GM18499 (cell line): ENCODE measurements at regions not wholly inside any gene's neighbourhood (a gene's known extent, or its start where the extent isn't known, plus 50 kb on each side); places are given as distances from the start of the nearest gene placed in this dataset.

Source experiments
- ATAC-seq: cut with Tn5 transposase; IDR thresholded peaks from one replicate; pipeline ENCODE4 v1.9.1; 2021; ENCODE audit warnings: moderate number of reproducible peaks; ENCODE audit not compliant: insufficient read depth, unreplicated experiment

DNA sequence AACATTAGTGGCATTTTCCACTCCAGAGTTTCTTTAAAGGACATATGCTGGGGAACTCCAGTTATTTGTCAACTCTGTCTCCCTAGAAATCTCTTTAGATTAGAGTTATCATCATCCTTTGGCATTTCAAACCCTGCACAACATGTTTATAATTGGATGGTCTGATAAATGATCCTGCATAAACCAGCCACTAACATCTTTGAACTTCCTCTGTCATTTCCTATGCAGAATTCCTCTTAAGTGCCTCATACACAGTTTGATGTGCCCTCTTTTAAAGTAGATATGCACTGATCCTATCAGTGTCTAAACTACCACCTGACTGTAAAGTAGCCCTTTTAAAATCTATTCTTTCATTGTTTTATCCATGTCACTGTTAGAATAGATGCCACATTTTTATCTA is 306.3 kb upstream of the IRAK1BP1 start:
- no peak for ATAC-seq

DNA sequence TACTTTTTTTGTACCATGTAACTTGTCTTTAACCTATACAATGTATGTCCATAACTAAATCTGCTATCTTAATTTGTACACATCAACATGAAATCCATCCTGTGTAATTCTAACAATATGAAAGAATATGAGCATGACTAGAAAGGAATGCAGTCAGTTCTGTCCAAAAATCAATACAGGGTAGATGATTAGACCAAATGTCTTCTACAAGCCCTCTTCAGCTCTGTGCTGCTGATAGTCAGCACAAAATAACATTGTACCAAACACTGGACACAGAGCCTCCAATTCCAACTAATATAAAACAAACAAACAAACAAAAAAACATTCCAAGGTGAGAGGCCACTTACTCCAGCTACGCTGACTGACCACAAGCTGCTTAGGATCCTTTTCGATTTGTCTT is 301.4 kb upstream of the IRAK1BP1 start:
- no peak for ATAC-seq

DNA sequence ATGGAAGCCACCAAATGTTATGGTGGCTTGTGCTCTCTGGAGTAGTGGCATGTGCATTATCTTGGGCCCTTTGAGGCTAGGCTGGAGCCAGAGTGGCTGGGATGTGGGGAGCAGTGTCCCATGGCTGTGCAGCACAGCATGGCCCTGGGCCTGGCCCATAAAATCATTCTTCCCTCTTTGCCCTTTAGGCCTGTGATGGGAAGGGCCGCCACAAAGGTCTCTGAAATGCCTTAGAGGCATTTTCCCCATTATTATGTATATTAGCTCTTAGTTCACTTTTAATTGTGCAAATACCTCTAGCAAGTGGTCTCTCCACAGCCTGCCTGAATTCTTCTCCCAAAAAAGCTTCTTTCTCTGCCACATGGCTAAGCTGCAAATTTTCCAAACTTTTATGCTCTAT is 297.3 kb upstream of the IRAK1BP1 start:
- no peak for ATAC-seq

DNA sequence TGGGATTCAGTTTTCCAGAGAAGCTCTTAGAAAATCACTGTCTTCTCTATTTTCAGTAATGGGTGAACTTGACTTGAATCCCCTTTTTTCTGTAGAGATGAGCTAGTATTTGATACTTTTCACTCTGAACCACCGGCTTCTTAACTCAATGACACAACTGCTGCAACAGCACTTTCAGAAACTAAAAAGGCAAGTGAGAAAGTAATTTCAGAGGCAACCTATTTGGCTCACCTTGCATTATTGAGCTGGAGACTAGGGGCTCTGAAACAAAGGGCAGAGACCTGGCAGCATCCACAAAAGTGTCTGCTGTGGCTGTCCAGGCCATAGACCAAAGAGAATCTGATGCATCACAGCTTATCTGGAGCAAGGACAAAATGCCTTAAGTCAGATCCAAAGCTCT is 289.8 kb upstream of the IRAK1BP1 start:
- no peak for ATAC-seq

DNA sequence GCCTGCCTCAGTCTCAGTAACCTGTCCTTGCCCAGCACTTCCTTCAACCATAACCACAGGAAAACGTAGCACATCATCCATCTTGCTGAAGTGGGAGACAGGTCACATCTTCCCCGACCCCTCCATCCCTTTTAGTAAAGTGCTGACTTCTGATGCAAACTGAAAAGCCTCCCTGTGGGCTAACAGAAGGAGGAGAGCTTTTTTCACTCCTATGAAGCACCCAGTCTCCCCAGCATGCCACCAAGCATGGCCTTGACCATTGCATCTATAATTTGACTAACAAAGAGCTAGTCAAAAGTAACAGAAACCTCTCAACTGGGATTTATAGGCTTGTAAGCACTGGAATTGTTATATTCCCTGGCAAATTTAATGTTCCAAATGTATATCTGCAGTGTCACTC is 288.9 kb upstream of the IRAK1BP1 start:
- no peak for ATAC-seq

DNA sequence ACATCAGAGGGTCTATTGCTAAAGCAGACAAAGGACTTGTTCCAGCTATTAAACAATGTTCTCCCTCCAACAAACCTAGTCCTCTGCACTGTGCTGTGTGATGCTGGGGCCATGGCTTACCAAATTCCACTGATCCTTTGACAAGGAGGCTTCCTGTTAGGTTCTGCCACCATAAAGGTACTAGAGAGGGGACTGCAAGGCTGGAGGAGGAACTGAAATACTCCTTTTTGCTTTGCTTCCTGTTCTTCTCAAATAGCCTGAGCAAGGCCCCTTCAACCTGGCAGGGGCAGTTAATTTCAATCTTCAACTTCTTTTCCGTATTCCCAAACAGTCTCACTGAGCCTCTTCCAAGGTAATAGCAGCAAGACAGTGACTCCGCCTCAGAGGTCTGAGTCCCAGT is 286.4 kb upstream of the IRAK1BP1 start:
- no peak for ATAC-seq

DNA sequence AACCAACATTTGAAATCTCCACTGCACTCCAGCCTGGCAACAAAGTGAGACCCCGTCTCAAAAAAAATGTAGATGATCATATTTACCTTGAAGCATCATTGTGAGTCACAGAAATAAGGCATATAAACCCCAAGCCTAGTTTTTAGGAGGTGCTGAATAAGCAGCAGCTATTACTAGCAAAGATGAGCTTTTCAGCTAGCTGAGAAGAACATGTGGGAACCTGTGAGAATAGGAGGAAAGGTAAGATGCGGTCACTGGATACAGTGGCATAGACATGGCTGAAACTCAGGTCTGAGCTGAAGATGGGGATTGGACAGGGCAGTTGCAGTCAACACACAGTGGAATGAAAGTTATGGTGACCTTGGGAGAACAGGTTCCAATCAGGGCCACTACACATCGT is 284.3 kb upstream of the IRAK1BP1 start:
- no peak for ATAC-seq

DNA sequence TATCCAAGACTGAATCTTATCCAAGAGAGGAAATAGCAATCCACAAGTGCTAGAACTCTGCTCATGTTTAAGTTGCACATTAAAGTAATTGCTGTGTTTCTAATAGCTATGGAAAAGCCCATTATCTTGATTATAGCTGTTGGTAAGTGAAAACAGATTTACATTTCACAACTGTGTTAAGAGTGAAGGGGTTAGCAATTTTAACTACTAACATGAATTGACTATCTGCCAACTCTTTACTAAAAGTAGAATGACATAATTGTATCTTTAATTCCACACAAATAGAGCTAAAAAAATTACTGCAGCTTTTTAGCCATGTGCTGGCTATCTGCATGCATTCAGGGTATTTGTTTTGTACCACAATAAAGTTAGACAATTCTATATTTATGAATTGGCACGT is 277.9 kb upstream of the IRAK1BP1 start:
- ATAC-seq, result no peak

DNA sequence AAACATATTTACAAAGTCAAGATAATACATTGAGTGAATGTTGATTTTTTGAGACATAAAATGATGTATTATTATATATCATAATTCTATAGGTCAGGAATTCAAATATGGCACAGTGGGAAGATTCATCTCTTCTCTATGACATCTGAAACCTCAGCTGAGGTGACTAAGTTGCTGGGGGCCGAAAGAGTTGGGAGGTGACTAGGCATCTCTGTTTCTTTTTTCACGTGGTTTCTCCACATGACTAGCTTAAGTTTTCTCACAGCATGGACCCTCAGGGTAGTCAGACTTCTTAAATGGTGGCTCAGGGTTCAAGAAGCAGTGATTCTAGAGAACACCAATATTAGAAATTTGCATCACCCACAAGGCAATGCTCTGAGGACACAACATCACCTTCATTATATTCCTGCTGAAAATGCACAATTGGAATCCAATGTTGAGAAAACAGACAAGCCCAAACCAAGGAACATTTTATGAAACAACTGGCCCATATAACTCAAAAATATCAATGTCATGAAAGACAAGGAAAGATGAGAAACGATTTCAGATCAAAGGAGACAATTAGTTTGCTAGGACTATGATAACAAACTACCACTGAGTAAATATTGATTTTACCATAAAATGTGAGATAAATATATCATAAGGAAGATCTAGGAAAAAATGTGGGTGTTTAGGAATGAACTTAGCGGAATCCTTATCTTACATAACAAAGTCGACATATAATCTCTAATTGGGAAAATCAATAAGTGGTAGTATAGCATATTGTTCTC is 273.3 kb upstream of the IRAK1BP1 start:
- ATAC-seq, result no peak

DNA sequence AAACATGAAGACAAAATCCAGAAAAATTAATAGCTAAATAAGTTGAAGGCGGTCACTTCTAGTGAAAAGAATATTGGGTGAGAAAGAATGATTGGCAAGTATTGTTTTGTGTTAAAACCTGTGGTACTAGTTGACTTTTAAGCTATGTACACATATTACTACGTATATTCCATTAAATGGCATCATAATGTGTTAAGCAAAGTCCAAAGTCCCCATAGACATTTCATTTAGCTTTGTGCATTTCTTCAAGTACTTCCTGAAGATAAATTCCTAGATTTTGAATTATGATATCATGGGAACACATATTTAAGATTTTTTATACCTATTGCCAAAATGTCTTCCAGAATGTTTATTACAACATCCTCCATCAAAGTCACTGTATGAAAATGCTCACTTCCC is 272.7 kb upstream of the IRAK1BP1 start:
- ATAC-seq, result no peak

DNA sequence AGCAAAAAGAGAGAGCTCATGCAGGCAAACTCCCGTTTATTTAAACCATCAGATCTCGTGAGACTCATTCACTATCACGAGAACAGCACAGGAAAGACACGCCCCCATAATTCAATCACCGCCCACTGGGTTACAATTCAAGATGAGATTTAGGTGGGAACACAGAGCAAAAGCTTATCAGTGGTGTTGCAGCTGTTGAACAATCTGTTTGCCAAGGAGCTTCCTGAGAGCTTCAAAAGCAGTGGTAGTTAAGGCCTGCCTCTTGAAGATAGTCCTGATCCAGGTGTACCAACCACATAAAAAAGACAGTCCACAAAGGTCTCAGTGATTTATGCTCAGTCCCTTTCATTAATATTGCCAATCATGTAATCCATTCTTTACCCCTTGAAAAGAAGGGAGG is 269.4 kb upstream of the IRAK1BP1 start:
- no peak for ATAC-seq

DNA sequence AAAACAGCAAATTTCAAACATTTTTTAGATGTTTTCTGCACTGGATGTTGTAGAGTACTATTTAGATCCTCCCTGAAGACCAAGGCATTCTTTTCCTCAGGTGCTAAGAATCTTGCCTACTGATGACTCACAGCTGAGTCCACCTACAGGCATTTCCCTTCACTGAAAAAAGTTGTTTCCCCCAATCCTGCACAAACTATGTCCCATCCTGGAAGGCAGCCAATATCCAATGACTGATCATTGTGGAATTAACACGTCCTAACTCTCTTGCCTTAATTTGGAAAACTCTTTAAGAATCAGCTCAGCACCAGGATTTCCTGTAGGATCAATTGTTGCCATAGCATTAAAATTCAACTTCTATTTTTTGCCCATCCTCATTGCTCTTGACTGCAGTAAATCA is 268.4 kb upstream of the IRAK1BP1 start:
- no peak for ATAC-seq

DNA sequence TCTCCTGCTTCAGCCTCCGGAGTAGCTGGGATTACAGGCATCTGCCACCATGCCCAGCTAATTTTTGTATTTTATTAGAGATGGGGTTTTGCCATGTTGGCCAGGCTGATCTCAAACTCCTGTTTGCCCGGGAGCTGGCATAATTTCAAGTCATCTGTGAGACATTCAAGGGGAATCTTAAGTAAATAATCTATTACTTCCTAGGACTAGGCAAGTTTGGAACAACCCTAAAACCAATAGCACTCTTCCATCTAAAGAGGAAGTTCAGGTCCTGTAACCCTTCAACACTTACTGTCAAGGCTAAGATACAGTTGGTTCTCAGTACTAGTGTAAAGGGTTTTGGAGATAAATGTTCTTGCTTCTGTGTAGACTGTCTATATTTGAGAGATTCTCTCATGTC is 267.8 kb upstream of the IRAK1BP1 start:
- no peak for ATAC-seq

DNA sequence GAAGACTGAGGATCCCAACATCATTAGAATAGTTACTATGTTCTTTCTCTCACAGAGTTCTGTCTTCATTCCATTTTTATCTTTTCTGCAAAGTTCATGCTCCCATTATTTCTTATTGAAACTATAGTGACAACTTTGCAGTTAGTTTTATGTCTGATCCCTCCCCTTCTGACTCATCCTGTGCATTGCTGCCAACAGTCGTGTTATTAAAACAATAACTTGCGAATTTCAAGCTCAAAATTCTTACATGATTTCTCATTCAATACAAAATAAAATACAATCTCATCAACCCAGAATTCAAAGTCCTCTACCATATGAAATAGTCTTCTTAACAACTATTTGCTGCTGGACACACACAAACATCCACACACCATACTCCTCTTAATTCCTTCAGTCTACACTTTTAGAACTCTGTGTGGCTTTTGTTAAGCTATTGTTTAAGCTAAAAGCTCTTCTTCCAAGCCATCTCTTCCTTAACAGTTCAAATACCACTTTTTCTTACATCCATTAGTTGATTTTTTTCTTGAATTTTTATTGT is 261.4 kb upstream of the IRAK1BP1 start:
- ATAC-seq, result no peak

DNA sequence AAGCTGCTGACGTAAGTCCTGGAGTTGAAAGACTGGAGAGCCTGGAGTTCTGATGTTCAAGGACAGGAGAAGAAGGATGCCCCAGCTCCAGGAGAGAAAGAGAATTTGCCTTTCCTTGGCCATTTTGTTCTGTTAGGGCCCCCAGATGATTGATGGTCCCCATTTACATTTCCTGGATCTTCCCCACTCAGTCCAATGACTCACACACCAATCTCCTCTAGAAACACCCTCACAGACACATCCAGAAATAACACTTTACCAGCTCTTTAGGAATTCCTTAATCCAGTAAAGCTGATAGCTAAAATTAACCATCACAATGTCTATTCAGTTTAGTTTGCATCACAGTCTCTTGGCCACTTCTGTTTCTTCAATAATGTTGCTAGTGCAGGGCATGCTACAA is 260.2 kb upstream of the IRAK1BP1 start:
- ATAC-seq, result no peak

DNA sequence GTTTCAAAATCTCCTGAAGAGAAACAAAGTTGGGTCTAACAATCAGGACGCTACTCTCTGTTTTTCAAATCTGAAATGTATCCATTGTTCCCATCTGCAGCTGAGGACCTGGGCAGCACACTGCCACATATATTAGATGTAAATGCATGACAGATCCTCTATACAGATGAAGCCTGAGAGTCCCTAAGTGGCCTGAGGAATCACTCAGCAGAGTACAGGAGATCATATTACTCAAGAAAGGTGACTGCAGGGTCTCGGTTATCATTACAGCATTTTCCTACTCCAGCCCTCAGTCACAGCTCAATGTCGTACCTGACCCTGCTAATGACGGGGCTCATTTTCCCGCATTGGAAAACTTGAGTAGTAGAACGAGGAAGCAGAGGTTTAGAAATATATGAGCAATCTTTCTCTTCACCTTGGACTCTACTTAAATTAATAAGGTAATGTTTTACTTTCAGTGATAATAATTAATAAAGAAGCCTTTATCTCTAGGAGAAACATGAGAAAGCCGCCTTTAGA is 256.2 kb upstream of the IRAK1BP1 start:
- ATAC-seq, result no peak

DNA sequence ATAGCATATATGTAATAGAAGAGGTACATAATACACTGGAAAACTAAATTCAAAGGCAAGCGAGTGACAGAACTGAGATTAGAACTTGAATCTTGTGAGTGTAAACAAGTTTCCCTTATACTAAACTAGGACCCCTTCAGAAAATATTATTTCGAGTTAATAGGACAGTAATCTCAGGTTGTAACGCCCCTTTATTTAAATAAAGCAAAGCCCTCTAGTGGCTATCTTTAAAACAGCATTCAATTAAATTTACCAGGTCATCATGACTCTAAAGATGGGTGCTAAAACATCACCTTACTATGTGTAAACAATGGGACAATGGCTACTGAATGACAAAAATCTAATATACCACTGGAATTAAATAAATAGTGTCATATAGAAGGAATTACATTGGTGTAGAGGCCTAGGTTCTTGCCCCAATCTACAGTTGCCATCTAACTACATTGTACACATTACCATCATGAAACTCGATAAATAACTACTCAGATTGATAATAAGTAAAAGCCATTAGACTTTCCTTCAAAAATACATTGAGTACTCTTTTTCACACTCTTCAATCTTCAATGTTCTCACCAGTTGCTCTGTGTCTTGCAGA is 255.4 kb upstream of the IRAK1BP1 start:
- ATAC-seq, result no peak

DNA sequence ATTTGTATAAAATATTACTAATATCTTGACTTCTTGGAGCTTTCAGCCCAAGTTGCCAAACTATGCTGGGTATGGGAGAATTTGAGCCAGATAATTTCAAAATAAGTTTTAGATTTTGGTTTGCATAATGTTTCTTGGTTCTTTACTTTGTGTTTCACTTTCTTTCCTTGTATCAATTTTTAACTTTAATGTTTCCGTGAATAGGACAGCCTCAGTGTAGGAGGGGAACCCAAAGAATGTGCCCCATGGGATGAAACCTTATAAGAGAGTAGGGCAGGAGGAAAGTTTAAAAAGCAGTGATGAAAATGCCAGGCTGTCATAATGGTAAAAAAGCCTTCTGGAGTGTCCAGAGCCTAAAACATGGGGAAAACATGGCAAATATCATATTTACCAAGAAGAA is 252.4 kb upstream of the IRAK1BP1 start:
- peak; percentile 27 for ATAC-seq

DNA sequence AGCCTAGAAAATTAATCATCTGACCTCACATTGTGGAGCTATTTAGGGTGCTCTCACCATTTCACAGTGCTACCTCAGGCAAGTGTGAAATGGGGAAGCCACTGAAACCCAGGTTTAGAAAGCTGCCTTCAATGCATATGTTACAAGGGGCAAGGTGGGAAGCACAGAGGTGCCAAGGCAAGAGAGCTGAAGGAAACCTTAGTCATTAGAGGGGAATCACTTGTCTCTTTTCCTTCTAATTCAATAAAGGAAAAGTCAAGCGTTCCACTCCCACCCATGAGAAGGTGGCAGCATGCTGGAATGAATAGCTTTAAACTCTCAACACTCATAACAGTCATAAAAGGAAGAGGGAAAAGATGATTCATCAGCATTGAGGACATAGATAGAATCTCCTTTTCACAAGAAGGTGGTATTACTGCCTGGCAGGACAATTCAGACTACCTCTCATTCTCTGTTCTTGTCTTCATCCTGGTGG is 251.9 kb upstream of the IRAK1BP1 start:
- ATAC-seq, result peak; percentile 58

DNA sequence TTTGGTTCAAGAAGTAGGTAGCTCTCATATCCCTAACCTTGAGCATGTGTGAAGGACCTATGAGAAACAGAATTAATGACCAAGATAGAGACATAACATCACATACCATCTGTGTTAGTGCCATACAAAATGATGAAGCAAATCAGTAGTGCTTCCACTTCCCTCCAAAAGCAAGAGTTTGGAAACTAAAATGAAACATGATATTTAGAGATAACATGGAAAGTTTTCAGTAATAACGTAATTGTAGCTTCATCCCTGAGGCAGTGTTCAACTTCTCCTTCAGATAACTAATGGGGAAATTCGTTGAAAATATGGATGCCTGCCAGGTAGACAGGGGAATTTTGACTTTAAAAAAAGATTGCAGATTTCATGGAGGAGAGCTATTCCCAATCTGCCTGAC is 248.4 kb upstream of the IRAK1BP1 start:
- ATAC-seq, result no peak

DNA sequence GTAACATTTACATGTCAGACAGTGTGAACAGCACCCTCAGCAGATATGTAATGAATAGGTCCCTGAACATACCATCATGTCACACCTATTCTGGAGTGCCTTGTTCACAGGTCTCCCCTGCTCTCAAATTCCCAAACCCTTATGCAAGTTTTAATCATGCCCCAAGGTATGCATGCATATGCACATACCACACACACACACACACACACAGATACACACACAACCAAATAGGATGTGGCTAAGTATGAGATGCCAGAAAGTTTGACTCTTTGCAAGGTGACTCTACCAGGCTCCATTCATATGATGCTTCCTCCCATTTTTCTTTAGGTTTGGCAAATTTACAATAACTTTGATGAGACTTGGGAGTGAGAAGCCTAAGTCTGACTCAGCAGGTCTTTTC is 243.8 kb upstream of the IRAK1BP1 start:
- ATAC-seq, result no peak
